Neural cell (in vitro differentiated cells): ENCODE measurements at regions not wholly inside any gene's neighbourhood (a gene's known extent, or its start where the extent isn't known, plus 50 kb on each side); places are given as distances from the start of the nearest gene placed in this dataset.

Experiments
- H2AFZ ChIP-seq: fragments of 200-600, 300-800 bp; sonication (generic), shearing (Covaris generic); 2 replicates; pipeline ENCODE4 v1.6.0; 2014; ENCODE audit warnings: low read depth, mild to moderate bottlenecking, antibody characterized with exemption, low read length, moderate library complexity
- H3F3A ChIP-seq: fragments of 200-600 bp; shearing (Covaris generic); 2 replicates; pipeline ENCODE4 v1.6.1; 2016; ENCODE audit warnings: mild to moderate bottlenecking, moderate library complexity, mixed read lengths, antibody characterized with exemption, low read length; ENCODE audit not compliant: insufficient read depth, poor library complexity, severe bottlenecking
- H3K27ac ChIP-seq: fragments of 200-600, 300-800 bp; sonication (generic), shearing (Covaris generic); 2 replicates; pipeline ENCODE4 v1.5.1; 2014; ENCODE audit warnings: mild to moderate bottlenecking, low read length, moderate library complexity
- H3K27me3 ChIP-seq: fragments of 300-800, 200-600 bp; sonication (generic), shearing (Covaris generic); 2 replicates; pipeline ENCODE4 v1.6.0; 2014; ENCODE audit warnings: mild to moderate bottlenecking, low read depth, low read length, moderate library complexity; ENCODE audit not compliant: insufficient read depth
- H3K36me3 ChIP-seq: fragments of 300-800, 200-600 bp; sonication (generic), shearing (Covaris generic); 2 replicates; pipeline ENCODE4 v1.5.1; 2014; ENCODE audit warnings: mild to moderate bottlenecking, antibody characterized with exemption, low read length, moderate library complexity; ENCODE audit not compliant: insufficient read depth
- H3K4me2 ChIP-seq: fragments of 300-800, 200-600 bp; sonication (generic), shearing (Covaris generic); 2 replicates; pipeline ENCODE4 v1.6.0; 2014; ENCODE audit warnings: mild to moderate bottlenecking, low read length
- H3K4me3 ChIP-seq: fragments of 300-800, 200-600 bp; sonication (generic), shearing (Covaris generic); 2 replicates; pipeline ENCODE4 v1.5.1; 2014; ENCODE audit warnings: mild to moderate bottlenecking, low read length, moderate library complexity
- H3K79me2 ChIP-seq: fragments of 200-600 bp; shearing (Covaris generic); replicated peaks from 2 replicates; pipeline ENCODE4 v1.6.0; 2014; ENCODE audit warnings: mild to moderate bottlenecking, low read length, moderate library complexity; ENCODE audit not compliant: insufficient read depth
- H3K9ac ChIP-seq: fragments of 300-800, 200-600 bp; sonication (generic), shearing (Covaris generic); 2 replicates; pipeline ENCODE4 v1.6.1; 2016; ENCODE audit warnings: mild to moderate bottlenecking, low read length, mixed read lengths
- H3K9me2 ChIP-seq: fragments of 200-600 bp; shearing (Covaris generic); 2 replicates; pipeline ENCODE4 v1.6.1; 2016; ENCODE audit warnings: mild to moderate bottlenecking, low read length, mixed read lengths; ENCODE audit not compliant: insufficient read depth
- H3K9me3 ChIP-seq: fragments of 200-600, 300-800 bp; sonication (generic), shearing (Covaris generic); 2 replicates; pipeline ENCODE4 v1.6.1; 2016; ENCODE audit warnings: mild to moderate bottlenecking, mixed run types, low read length, moderate library complexity, mixed read lengths
- H4K20me1 ChIP-seq: fragments of 200-600 bp; shearing (Covaris generic); 2 replicates; pipeline ENCODE4 v1.6.1; 2016; ENCODE audit warnings: mild to moderate bottlenecking, mixed run types; ENCODE audit not compliant: insufficient read depth
- EP300 ChIP-seq: fragments of 450-650 bp; conservative IDR thresholded peaks from 2 replicates; pipeline ENCODE4 v1.6.1; 2014; ENCODE audit warnings: antibody characterized with exemption, mild to moderate bottlenecking, moderate library complexity; ENCODE audit not compliant: poor library complexity, severe bottlenecking
- EZH2 ChIP-seq: fragments of 200-600, 300-800 bp; shearing (Covaris generic), sonication (generic); IDR thresholded peaks from 2 replicates; pipeline ENCODE4 v1.6.1; 2014; ENCODE audit warnings: antibody characterized with exemption, low read length, borderline replicate concordance, mild to moderate bottlenecking; ENCODE audit not compliant: insufficient read depth, poor library complexity, severe bottlenecking
- MXI1 ChIP-seq: fragments of 450-650 bp; conservative IDR thresholded peaks from 2 replicates; pipeline ENCODE4 v1.6.1; 2014; ENCODE audit warnings: antibody characterized with exemption, mild to moderate bottlenecking; ENCODE audit not compliant: poor library complexity, severe bottlenecking
- POLR2AphosphoS5 ChIP-seq: IDR thresholded peaks from 2 replicates; pipeline ENCODE4 v1.6.1; 2012
- RAD21 ChIP-seq: fragments of 450-650 bp; conservative IDR thresholded peaks from 2 replicates; pipeline ENCODE4 v1.6.1; 2014; ENCODE audit warnings: antibody characterized with exemption, mild to moderate bottlenecking, moderate library complexity
- SMC3 ChIP-seq: fragments of 450-650 bp; conservative IDR thresholded peaks from 2 replicates; pipeline ENCODE4 v1.6.1; 2014; ENCODE audit warnings: antibody characterized with exemption, mild to moderate bottlenecking, moderate library complexity; ENCODE audit not compliant: poor library complexity
- TAF1 ChIP-seq: IDR thresholded peaks from 2 replicates; pipeline ENCODE4 v1.6.1; 2012; ENCODE audit warnings: low read depth
- TF ChIP-seq, protein P1 (sequence below): IDR thresholded peaks from 2 replicates; pipeline ENCODE4 v1.6.1; 2012; ENCODE audit warnings: borderline replicate concordance
- TF ChIP-seq, protein P2 (sequence below): fragments of 450-650 bp; IDR thresholded peaks from 2 replicates; pipeline ENCODE4 v1.5.1; 2014; ENCODE audit warnings: antibody characterized with exemption, mild to moderate bottlenecking, moderate library complexity; ENCODE audit not compliant: poor library complexity, severe bottlenecking

DNA sequence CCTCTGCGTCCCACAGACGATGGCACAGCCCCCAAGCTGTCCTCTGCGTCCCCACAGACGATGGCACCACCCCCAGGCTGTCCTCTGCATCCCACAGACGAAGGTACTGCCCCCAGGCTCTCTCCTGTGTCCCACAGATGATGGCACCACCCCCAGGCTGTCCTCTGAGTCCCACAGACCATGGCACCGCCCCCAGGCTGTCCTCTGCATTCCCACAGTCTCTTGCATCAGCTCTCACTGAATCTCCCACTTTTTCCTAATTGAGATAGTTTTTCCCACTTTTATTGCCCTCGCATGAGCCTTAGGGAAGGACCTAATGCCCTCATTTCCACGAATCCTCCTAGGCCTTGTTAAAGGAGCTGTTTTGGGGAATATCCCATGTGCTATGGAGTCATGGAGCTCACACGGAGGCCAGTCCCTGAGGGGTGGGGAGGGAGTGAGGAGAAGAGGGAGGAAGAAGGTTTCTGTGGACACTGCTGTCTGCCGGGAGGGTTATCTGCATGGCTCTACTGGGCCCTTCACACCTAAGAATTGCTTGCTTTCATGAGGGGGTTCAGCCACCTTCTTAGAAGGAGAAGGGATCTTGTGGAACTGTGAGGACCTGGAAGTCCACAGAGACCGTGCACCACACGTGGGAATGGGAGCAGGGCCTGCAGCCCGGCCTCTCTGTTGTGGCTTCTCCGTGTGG is 58.2 kb upstream of the PTCH1 start:
- Histone ChIP-seq H3K27me3 (no peaks in the 10 kb centered on the region), H3K9ac (no peak overlapping the region), H3K9me2 (no peaks in the 10 kb centered on the region), H3K36me3 (no peaks in the 10 kb centered on the region), H2AFZ (no peak overlapping the region), H3K9me3 (no peaks in the 10 kb centered on the region), H3K79me2 (no peaks in the 10 kb centered on the region), H3K4me3 (no peak overlapping the region), H3K4me2 (no peak overlapping the region), H4K20me1 (no peaks in the 10 kb centered on the region), H3K27ac (no peak overlapping the region), H3F3A (no peaks in the 10 kb centered on the region)
- TF ChIP-seq RAD21 = no peak
- TF ChIP-seq EZH2 = no peak
- TF ChIP-seq POLR2AphosphoS5 = no peak
- no peak for TF ChIP-seq SMC3

DNA sequence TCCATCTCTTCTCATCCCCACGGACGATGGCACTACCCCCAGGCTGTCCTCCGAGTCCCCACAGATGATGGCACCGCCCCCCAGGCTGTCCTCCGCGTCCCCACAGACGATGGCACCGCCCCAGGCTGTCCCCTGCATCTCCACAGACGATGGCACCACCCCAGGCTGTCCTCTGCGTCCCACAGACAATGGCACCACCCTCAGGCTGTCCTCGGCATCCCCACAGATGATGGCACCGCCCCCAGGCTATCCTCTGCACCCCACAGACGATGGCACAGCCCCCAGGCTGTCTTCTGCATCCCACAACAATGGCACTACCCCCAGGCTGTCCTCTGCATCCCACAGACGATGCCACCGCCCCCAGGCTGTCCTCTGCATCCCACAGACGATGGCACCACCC is 57.4 kb upstream of the PTCH1 start:
- Histone ChIP-seq H3K4me2 (no peak overlapping the region), H3K36me3 (no peaks in the 10 kb centered on the region), H4K20me1 (no peaks in the 10 kb centered on the region), H3K9me3 (no peaks in the 10 kb centered on the region), H3K27me3 (no peaks in the 10 kb centered on the region), H3K9ac (no peak overlapping the region), H3K9me2 (no peaks in the 10 kb centered on the region), H2AFZ (no peak overlapping the region), H3F3A (no peaks in the 10 kb centered on the region), H3K4me3 (no peak overlapping the region), H3K27ac (no peak overlapping the region), H3K79me2 (no peaks in the 10 kb centered on the region)
- TF ChIP-seq, protein P1, sequence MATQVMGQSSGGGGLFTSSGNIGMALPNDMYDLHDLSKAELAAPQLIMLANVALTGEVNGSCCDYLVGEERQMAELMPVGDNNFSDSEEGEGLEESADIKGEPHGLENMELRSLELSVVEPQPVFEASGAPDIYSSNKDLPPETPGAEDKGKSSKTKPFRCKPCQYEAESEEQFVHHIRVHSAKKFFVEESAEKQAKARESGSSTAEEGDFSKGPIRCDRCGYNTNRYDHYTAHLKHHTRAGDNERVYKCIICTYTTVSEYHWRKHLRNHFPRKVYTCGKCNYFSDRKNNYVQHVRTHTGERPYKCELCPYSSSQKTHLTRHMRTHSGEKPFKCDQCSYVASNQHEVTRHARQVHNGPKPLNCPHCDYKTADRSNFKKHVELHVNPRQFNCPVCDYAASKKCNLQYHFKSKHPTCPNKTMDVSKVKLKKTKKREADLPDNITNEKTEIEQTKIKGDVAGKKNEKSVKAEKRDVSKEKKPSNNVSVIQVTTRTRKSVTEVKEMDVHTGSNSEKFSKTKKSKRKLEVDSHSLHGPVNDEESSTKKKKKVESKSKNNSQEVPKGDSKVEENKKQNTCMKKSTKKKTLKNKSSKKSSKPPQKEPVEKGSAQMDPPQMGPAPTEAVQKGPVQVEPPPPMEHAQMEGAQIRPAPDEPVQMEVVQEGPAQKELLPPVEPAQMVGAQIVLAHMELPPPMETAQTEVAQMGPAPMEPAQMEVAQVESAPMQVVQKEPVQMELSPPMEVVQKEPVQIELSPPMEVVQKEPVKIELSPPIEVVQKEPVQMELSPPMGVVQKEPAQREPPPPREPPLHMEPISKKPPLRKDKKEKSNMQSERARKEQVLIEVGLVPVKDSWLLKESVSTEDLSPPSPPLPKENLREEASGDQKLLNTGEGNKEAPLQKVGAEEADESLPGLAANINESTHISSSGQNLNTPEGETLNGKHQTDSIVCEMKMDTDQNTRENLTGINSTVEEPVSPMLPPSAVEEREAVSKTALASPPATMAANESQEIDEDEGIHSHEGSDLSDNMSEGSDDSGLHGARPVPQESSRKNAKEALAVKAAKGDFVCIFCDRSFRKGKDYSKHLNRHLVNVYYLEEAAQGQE = no peak
- TF ChIP-seq EZH2 = no peak
- no peak for TF ChIP-seq EP300
- no peak for TF ChIP-seq SMC3
- TF ChIP-seq, protein P2, sequence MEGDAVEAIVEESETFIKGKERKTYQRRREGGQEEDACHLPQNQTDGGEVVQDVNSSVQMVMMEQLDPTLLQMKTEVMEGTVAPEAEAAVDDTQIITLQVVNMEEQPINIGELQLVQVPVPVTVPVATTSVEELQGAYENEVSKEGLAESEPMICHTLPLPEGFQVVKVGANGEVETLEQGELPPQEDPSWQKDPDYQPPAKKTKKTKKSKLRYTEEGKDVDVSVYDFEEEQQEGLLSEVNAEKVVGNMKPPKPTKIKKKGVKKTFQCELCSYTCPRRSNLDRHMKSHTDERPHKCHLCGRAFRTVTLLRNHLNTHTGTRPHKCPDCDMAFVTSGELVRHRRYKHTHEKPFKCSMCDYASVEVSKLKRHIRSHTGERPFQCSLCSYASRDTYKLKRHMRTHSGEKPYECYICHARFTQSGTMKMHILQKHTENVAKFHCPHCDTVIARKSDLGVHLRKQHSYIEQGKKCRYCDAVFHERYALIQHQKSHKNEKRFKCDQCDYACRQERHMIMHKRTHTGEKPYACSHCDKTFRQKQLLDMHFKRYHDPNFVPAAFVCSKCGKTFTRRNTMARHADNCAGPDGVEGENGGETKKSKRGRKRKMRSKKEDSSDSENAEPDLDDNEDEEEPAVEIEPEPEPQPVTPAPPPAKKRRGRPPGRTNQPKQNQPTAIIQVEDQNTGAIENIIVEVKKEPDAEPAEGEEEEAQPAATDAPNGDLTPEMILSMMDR = no peak
- TF ChIP-seq TAF1 = no peak
- TF ChIP-seq POLR2AphosphoS5 = no peak
- TF ChIP-seq RAD21 = no peak
- TF ChIP-seq MXI1 = no peak
